Activated CD8-positive, alpha-beta T cell treated with anti-CD3 and anti-CD28 coated beads, Interleukin-2, amount 10 ng/mL, durations not matched to agents 7 days and 5 days (primary cell): ENCODE measurements at regions not wholly inside any gene's neighbourhood (a gene's known extent, or its start where the extent isn't known, plus 50 kb on each side); places are given as distances from the start of the nearest gene placed in this dataset.

Source experiments
- ATAC-seq: fragments of 150-1000 bp; cut with Tn5 transposase; one replicate; pipeline ENCODE4 v1.10.0; 2021; ENCODE audit warnings: moderate library complexity
- CTCF ChIA-PET: fragments of 350-600 bp; sonication (Branson Sonifier 250); formaldehyde crosslinking; loops from one replicate; lab custom pipeline; 2021; ENCODE audit warnings: antibody characterized with exemption; lab: Charles Lee
- POLR2A ChIA-PET: fragments of 350-600 bp; sonication (Branson Sonifier 250); formaldehyde crosslinking; loops from one replicate; lab custom pipeline; 2021; ENCODE audit warnings: antibody characterized with exemption; lab: Charles Lee
- DNase-seq: peaks from one replicate; pipeline ENCODE4 v3.0.0-alpha.2; 2020
- H3K27ac Mint-ChIP-seq: one replicate; pipeline ENCODE4 v1.8.0; 2021; ENCODE audit warnings: mild to moderate bottlenecking, mixed read lengths
- H3K27me3 Mint-ChIP-seq: one replicate; pipeline ENCODE4 v1.8.0; 2021; ENCODE audit warnings: low read depth, mixed read lengths
- H3K36me3 Mint-ChIP-seq: one replicate; pipeline ENCODE4 v1.8.0; 2021; ENCODE audit warnings: low read depth, mixed read lengths
- H3K4me1 Mint-ChIP-seq: one replicate; pipeline ENCODE4 v1.8.0; 2021; ENCODE audit warnings: low read depth, mixed read lengths
- H3K4me3 Mint-ChIP-seq: one replicate; pipeline ENCODE4 v1.8.0; 2021; ENCODE audit warnings: mild to moderate bottlenecking, mixed read lengths
- H3K9me3 Mint-ChIP-seq: one replicate; pipeline ENCODE4 v1.8.0; 2022; ENCODE audit warnings: mixed read lengths; ENCODE audit not compliant: insufficient read depth

- H3K4me1 Mint-ChIP-seq: no peaks in the 10 kb centered on the region
- H3K27me3 Mint-ChIP-seq: no peaks in the 10 kb centered on the region
- no peak for DNase-seq
- H3K36me3 Mint-ChIP-seq: no peaks in the 10 kb centered on the region
- no peaks in the 10 kb centered on the region for H3K9me3 Mint-ChIP-seq
- ATAC-seq: no peak
- CTCF ChIA-PET: no interaction called here
- H3K4me3 Mint-ChIP-seq: no peak overlapping the region
- no peak overlapping the region for H3K27ac Mint-ChIP-seq
- POLR2A ChIA-PET: no interaction called here
Measured at GRCh38 chr12:85679296-85679695, 156.9 kb downstream of the RASSF9 start.

- ChIA-PET POLR2A (interaction anchor here (0.7 kb wide), 1 partner anchor 363 kb away, joined by 3 read pairs; no protein-coding TSS in a partner anchor), CTCF (no interaction called here)
- H3K4me3 Mint-ChIP-seq: no peak overlapping the region
- H3K4me1 Mint-ChIP-seq: no peaks in the 10 kb centered on the region
- H3K27me3 Mint-ChIP-seq: no peaks in the 10 kb centered on the region
- ATAC-seq: no peak
- H3K9me3 Mint-ChIP-seq: no peaks in the 10 kb centered on the region
- H3K27ac Mint-ChIP-seq: no peak overlapping the region
- DNase-seq: no peak
- H3K36me3 Mint-ChIP-seq: no peaks in the 10 kb centered on the region
Measured at GRCh38 chr12:85680881-85681280, 155.3 kb downstream of the RASSF9 start.

- ChIA-PET POLR2A (interaction anchor here (0.7 kb wide), 1 partner anchor 363 kb away, joined by 3 read pairs; no protein-coding TSS in a partner anchor), CTCF (no interaction called here)
- DNase-seq: no peak
- ATAC-seq: no peak
- no peaks in the 10 kb centered on the region for H3K9me3 Mint-ChIP-seq
- no peaks in the 10 kb centered on the region for H3K36me3 Mint-ChIP-seq
- H3K27ac Mint-ChIP-seq: no peak overlapping the region
- no peaks in the 10 kb centered on the region for H3K27me3 Mint-ChIP-seq
- H3K4me3 Mint-ChIP-seq: no peak overlapping the region
- no peaks in the 10 kb centered on the region for H3K4me1 Mint-ChIP-seq
Measured at GRCh38 chr12:85681333-85681732, 154.9 kb downstream of the RASSF9 start.

- DNase-seq (no peak), ATAC-seq (no peak)
- ChIA-PET CTCF (no interaction called here), POLR2A (no interaction called here)
- H3K27me3 Mint-ChIP-seq: no peaks in the 10 kb centered on the region
- no peak overlapping the region for H3K27ac Mint-ChIP-seq
- no peaks in the 10 kb centered on the region for H3K9me3 Mint-ChIP-seq
- H3K4me3 Mint-ChIP-seq: no peak overlapping the region
- no peaks in the 10 kb centered on the region for H3K36me3 Mint-ChIP-seq
- no peaks in the 10 kb centered on the region for H3K4me1 Mint-ChIP-seq
Measured at GRCh38 chr12:85683051-85683450, 153.2 kb downstream of the RASSF9 start.

GRCh38 chr12:85688837-85689236, 147.4 kb downstream of the RASSF9 start:
- no peaks in the 10 kb centered on the region for H3K27me3 Mint-ChIP-seq
- DNase-seq: no peak
- no peaks in the 10 kb centered on the region for H3K9me3 Mint-ChIP-seq
- H3K4me1 Mint-ChIP-seq: no peaks in the 10 kb centered on the region
- no peak overlapping the region for H3K4me3 Mint-ChIP-seq
- ChIA-PET POLR2A (no interaction called here), CTCF (no interaction called here)
- no peak overlapping the region for H3K27ac Mint-ChIP-seq
- no peaks in the 10 kb centered on the region for H3K36me3 Mint-ChIP-seq
- ATAC-seq: no peak

- H3K4me3 Mint-ChIP-seq: no peak overlapping the region
Measured at GRCh38 chr12:85690146-85690545, 146.1 kb downstream of the RASSF9 start.

GRCh38 chr12:85693093-85693665, 143.0 kb downstream of the RASSF9 start:
- Mint-ChIP-seq H3K4me1 (no peaks in the 10 kb centered on the region), H3K36me3 (no peaks in the 10 kb centered on the region), H3K4me3 (no peak overlapping the region), H3K27ac (no peak overlapping the region), H3K27me3 (no peaks in the 10 kb centered on the region), H3K9me3 (no peaks in the 10 kb centered on the region)
- CTCF ChIA-PET: no interaction called here
- POLR2A ChIA-PET: no interaction called here
- DNase-seq: no peak
- no peak for ATAC-seq

More at GRCh38 chr12:85690146-85690545, 146.1 kb downstream of the RASSF9 start:
- no peak overlapping the region for H3K27ac Mint-ChIP-seq
- no peaks in the 10 kb centered on the region for H3K4me1 Mint-ChIP-seq
- H3K9me3 Mint-ChIP-seq: no peaks in the 10 kb centered on the region
- ATAC-seq (no peak), DNase-seq (no peak)
- no peaks in the 10 kb centered on the region for H3K36me3 Mint-ChIP-seq
- no peaks in the 10 kb centered on the region for H3K27me3 Mint-ChIP-seq
- POLR2A ChIA-PET: no interaction called here
- CTCF ChIA-PET: no interaction called here

GRCh38 chr12:85695097-85695715, 141.0 kb downstream of the RASSF9 start:
- Mint-ChIP-seq H3K4me1 (no peaks in the 10 kb centered on the region), H3K36me3 (no peaks in the 10 kb centered on the region), H3K9me3 (no peaks in the 10 kb centered on the region), H3K27me3 (no peaks in the 10 kb centered on the region), H3K27ac (no peak overlapping the region), H3K4me3 (no peak overlapping the region)
- CTCF ChIA-PET: no interaction called here
- ATAC-seq: no peak
- no peak for DNase-seq
- POLR2A ChIA-PET: no interaction called here

GRCh38 chr12:85697003-85697402, 139.2 kb downstream of the RASSF9 start:
- H3K4me3 Mint-ChIP-seq: no peak overlapping the region
- no peaks in the 10 kb centered on the region for H3K27me3 Mint-ChIP-seq
- ATAC-seq: no peak
- POLR2A ChIA-PET: no interaction called here
- H3K4me1 Mint-ChIP-seq: no peaks in the 10 kb centered on the region
- CTCF ChIA-PET: no interaction called here
- H3K9me3 Mint-ChIP-seq: no peaks in the 10 kb centered on the region
- no peak for DNase-seq
- no peaks in the 10 kb centered on the region for H3K36me3 Mint-ChIP-seq
- H3K27ac Mint-ChIP-seq: no peak overlapping the region

GRCh38 chr12:85698937-85699336, 137.3 kb downstream of the RASSF9 start:
- POLR2A ChIA-PET: no interaction called here

GRCh38 chr12:85708775-85709174, 127.4 kb downstream of the RASSF9 start:
- CTCF ChIA-PET: interaction anchor here (0.8 kb wide), 1 partner anchor 301 kb away, joined by 3 read pairs; no protein-coding TSS in a partner anchor
- H3K27ac Mint-ChIP-seq: no peak overlapping the region
- H3K9me3 Mint-ChIP-seq: peaks cover 4% of the 10 kb centered on the region
- no peak for ATAC-seq
- no peak overlapping the region for H3K4me3 Mint-ChIP-seq
- no peaks in the 10 kb centered on the region for H3K4me1 Mint-ChIP-seq
- no peaks in the 10 kb centered on the region for H3K36me3 Mint-ChIP-seq
- no peaks in the 10 kb centered on the region for H3K27me3 Mint-ChIP-seq
- no peak for DNase-seq
- POLR2A ChIA-PET: no interaction called here

More at GRCh38 chr12:85698937-85699336, 137.3 kb downstream of the RASSF9 start:
- CTCF ChIA-PET: no interaction called here
- Mint-ChIP-seq H3K4me3 (no peak overlapping the region), H3K27me3 (no peaks in the 10 kb centered on the region), H3K36me3 (no peaks in the 10 kb centered on the region), H3K9me3 (no peaks in the 10 kb centered on the region), H3K27ac (no peak overlapping the region), H3K4me1 (no peaks in the 10 kb centered on the region)
- no peak for DNase-seq
- no peak for ATAC-seq

GRCh38 chr12:85711735-85712390, 124.3 kb downstream of the RASSF9 start:
- Mint-ChIP-seq H3K9me3 (peaks cover 4% of the 10 kb centered on the region), H3K36me3 (no peaks in the 10 kb centered on the region), H3K4me1 (no peaks in the 10 kb centered on the region), H3K27me3 (no peaks in the 10 kb centered on the region), H3K4me3 (no peak overlapping the region), H3K27ac (no peak overlapping the region)
- DNase-seq (no peak), ATAC-seq (no peak)
- POLR2A ChIA-PET: no interaction called here
- CTCF ChIA-PET: no interaction called here
